GM12875 (cell line): ENCODE measurements at regions not wholly inside any gene's neighbourhood (a gene's known extent, or its start where the extent isn't known, plus 50 kb on each side); places are given as distances from the start of the nearest gene placed in this dataset.

Experiments used
- H3K4me3 ChIP-seq: one replicate; pipeline ENCODE4 v1.5.1; 2011; ENCODE audit warnings: low read depth, low read length, control low read depth
- TF ChIP-seq, protein P1 (sequence below): IDR thresholded peaks from 2 replicates; pipeline ENCODE4 v1.5.1; 2011; ENCODE audit warnings: low read depth, mild to moderate bottlenecking, control low read depth, inconsistent platforms, low read length, moderate library complexity, borderline replicate concordance; ENCODE audit not compliant: insufficient read depth

GRCh38 chr2:12202313-12203075 lies 456.1 kb downstream of the LPIN1 start:
- TF ChIP-seq, protein P1, sequence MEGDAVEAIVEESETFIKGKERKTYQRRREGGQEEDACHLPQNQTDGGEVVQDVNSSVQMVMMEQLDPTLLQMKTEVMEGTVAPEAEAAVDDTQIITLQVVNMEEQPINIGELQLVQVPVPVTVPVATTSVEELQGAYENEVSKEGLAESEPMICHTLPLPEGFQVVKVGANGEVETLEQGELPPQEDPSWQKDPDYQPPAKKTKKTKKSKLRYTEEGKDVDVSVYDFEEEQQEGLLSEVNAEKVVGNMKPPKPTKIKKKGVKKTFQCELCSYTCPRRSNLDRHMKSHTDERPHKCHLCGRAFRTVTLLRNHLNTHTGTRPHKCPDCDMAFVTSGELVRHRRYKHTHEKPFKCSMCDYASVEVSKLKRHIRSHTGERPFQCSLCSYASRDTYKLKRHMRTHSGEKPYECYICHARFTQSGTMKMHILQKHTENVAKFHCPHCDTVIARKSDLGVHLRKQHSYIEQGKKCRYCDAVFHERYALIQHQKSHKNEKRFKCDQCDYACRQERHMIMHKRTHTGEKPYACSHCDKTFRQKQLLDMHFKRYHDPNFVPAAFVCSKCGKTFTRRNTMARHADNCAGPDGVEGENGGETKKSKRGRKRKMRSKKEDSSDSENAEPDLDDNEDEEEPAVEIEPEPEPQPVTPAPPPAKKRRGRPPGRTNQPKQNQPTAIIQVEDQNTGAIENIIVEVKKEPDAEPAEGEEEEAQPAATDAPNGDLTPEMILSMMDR: no peak
- H3K4me3 ChIP-seq: no peak overlapping the region

GRCh38 chr2:12203528-12203927 lies 457.1 kb downstream of the LPIN1 start:
- no peak overlapping the region for H3K4me3 ChIP-seq
- TF ChIP-seq, protein P1: no peak

GRCh38 chr2:12205086-12205485 lies 458.7 kb downstream of the LPIN1 start:
- TF ChIP-seq, protein P1: no peak
- no peak overlapping the region for H3K4me3 ChIP-seq

GRCh38 chr2:12207491-12207890 lies 461.1 kb downstream of the LPIN1 start:
- TF ChIP-seq, protein P1: no peak
- H3K4me3 ChIP-seq: no peak overlapping the region

DNA sequence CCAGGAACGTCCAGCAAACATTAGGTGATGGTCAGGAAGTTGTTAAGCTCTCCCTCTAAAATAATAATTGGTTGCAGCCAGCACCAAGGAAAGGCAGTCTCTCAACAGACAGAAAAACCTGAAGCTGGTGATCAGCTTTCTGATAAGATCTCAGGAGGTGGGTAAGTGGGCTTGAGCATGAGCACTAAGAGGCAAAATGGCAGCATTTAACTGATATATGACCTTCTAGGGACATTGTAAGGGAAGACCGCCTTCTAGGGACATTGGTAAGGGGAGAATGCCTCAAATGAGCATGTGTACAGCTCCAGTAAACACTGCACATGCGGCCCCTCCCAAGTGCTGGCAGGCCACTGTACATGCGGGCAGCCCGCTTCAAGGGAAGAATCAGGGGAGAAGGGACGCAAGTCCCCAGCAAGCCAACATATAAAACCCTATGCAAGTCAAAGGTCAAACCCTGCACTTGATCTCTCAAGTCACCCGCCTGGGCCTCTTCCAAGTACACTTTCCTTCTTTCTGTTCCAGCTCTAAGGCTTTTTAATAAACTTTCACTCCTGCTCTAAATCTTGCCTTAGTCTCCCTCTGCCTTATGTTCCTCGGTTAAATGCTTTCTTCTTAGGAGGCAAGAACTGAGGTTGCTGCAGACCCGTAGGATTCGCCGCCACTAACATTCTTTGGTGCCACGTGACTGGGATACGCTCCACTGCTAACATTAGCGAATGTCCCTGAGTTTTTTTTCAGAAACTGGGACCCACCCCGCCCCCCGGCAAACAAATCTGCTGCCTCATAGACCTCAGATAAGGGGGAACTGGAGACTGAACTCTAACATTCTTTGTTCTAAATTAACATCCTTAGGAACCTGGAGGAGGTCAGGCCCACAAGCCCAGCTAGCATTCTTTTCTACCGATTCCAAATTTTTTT lies 463.8 kb downstream of the LPIN1 start:
- TF ChIP-seq, protein P1: no peak
- H3K4me3 ChIP-seq: no peak overlapping the region

GRCh38 chr2:12211326-12212175 lies 465.1 kb downstream of the LPIN1 start:
- TF ChIP-seq, protein P1: no peak
- H3K4me3 ChIP-seq: no peak overlapping the region
